GM18868 (cell line): ENCODE measurements at regions not wholly inside any gene's neighbourhood (a gene's known extent, or its start where the extent isn't known, plus 50 kb on each side); places are given as distances from the start of the nearest gene placed in this dataset.
A peak's percentile ranks its signal among the peaks of the same experiment; 100 is the strongest.

ENCODE experiments used
- ATAC-seq: cut with Tn5 transposase; IDR thresholded peaks from one replicate; pipeline ENCODE4 v1.9.1; 2021; ENCODE audit warnings: mild to moderate bottlenecking, moderate library complexity; ENCODE audit not compliant: unreplicated experiment

GRCh38 chr7:17120756-17121155 lies 177.7 kb upstream of the AHR start:
- ATAC-seq, result no peak

- no peak for ATAC-seq
These were observed 176.8 kb upstream of the AHR start for GRCh38 chr7:17121671-17122070.

- ATAC-seq, result no peak
These were observed 175.4 kb upstream of the AHR start for GRCh38 chr7:17123020-17123419.

GRCh38 chr7:17126413-17127268 lies 171.8 kb upstream of the AHR start:
- ATAC-seq, result peak; percentile 84

- no peak for ATAC-seq
These were observed 169.2 kb upstream of the AHR start for GRCh38 chr7:17129218-17129617.

- ATAC-seq, result peak; percentile 28
These were observed 168.0 kb upstream of the AHR start for GRCh38 chr7:17130281-17131059.

GRCh38 chr7:17131060-17131345 lies 167.4 kb upstream of the AHR start:
- no peak for ATAC-seq

DNA sequence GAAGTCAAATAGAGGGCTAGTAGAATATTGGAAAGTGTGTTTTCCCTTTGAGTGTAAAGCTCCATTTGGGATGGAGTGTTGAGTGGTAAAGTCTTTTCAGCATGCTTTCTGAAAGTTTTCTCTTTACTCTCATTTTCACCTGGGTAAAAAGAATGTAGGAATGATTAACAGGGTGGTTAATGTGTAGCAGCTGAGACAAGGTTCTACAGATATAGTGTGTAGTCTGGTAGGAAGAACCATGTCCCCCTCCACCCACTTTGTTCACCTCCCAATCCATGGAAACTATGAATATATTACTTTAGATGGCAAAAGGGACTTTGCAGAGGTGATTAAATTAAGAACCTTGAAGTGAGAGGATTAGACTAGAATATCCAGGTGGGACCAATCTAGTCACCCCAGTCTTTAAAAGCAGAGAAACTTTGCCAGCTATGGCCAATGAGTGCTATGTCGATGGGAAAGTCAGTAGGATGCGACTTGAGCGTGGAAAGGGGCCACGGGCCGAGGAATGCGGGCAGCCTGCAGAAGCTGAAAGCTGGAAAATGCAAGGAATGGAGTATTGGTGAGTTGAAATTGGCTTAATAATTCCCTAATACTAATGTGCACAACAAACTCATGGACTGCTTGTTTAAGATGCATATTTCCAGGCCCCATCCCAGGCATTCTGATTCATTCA lies 166.3 kb upstream of the AHR start:
- no peak for ATAC-seq

DNA sequence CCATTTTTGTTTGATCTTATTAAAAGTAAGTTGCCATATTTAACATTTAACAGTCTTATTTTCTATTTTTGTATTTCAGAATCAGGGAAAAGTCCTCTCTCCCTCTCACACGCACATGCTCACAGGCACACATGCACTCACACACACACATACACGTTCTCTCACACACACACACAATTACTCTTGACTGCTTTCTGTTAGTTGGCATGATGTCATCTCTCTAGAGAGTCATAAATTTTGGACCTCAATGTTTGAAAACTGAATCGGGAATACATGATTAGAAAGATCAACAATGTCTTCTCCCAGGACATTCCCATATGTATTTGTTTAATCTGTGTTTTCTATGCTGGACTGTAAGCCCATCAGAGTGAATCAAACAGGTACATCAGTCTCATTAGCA lies 165.7 kb upstream of the AHR start:
- no peak for ATAC-seq

DNA sequence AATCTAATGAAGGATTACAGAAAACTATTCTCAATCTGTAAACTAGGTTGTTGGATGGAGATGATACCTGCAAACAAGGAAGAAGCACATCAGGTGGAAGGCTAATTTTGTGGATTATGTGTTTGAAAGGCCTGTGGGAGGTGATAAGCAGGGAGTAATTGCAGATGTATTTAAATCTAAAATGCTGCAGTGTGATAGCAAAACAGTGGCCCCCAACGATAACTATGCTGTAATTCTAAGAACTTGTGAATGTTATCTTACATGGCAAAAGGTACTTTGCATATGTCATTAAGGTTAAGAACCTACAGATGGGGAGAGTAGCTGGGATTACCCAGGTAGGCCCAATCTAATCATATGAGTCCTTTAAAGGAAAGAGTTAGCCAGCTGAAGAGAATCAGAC lies 164.5 kb upstream of the AHR start:
- ATAC-seq, result no peak

DNA sequence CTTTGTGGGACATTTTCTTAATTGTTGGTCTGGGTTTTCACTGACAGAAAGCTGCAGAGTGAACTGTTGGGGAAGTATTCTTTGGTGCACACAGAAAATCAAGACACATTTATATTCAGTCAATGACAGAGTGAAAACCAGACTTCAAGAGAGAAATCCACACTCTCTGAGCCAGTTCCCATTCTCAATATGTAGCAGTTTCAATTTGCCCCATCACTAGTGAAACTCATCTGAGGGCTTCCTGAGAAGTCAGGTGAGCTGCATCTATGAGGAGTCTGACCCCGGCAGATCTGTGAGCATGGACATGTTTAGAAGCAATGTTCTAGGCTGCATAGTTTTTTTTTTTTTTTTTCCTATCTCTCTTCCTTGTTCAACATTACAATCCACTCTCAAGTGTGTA lies 163.7 kb upstream of the AHR start:
- ATAC-seq, result peak; percentile 95

DNA sequence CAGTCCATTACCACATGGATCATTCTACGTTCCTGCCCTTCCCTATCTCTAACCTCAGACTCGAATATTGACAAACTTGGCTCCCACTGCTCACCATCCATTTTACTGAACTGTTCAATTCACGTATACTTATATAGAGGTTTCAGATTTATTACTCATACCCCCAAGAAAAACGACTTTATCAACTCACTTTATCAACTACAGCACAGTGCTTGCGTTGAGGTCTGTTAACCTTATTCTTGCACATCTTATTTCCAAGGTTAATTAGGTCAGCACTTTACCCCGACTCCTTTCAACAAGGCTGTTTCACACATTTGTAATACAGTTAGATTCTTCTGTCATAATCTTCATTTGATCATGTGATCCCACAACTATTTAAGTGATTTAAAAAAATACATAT lies 162.3 kb upstream of the AHR start:
- no peak for ATAC-seq

DNA sequence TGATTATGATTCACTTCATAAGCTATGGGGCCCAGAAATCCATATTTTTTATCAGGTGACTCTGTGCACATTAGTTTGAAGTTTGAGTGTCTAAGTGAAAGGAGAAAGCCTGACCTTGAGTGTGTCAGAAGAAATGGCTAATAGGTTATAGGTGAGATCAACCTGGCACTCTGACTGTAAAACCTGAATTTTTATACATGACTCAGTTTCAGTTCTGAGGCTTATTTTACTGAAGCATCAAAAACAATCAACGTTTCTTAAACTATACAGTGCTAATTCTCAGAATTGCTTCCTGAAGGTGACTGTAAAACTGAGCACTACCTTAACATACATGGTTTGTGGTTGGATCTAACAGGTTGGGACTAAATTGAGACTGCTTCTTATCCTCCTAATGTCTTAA lies 159.4 kb upstream of the AHR start:
- no peak for ATAC-seq

GRCh38 chr7:17140406-17140805 lies 158.0 kb upstream of the AHR start:
- no peak for ATAC-seq

DNA sequence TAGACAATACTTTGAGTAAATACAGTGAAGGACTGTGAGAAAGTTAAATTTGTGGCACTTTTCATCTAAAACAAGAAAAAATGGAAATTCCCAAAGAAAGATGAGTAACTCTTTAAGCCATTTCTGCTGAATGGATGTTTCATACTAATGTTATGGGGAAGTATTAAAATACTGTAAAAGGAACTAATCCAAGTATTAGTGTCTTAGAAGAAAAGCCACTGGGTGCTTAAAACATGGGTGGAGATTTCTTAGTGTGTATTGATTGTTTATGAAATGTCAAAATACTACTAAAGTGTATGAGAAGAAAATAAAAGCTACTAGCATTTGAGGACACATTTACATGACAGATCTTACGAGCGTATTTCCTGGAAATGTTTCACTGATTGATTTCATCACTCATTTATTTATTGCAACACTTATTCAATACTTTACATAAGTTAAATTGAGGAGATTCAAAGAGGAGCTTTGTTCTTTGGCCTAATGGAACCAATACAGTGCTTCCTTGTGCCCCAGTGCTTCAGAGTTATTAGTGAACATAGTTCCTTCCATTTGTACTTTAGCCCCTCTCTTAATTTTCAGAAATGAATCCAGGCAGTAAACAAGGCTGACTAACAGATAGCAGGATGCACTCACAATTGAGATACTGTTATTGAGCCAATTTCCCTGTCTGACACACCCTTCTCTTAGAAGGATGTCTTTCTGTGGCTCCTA lies 155.5 kb upstream of the AHR start:
- no peak for ATAC-seq

GRCh38 chr7:17144322-17144721 lies 154.1 kb upstream of the AHR start:
- peak; percentile 78 for ATAC-seq

DNA sequence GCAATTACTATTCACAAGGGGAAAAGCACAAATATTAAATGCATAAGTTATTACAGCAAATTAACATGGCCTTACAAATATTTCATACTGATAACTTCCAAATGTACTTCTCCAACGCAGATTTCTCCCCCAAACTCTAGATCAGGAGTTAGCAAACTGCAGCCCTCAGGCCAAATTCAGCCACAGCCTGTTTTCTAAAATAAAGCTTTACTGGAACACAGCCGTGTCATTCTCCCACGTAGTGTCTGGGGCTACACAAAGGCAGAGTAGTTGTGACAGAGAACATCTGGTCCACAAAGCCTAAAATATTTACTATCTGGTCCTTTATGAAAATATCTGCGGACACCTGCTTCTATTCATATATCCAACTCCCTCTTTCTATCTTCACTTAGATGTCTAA lies 151.8 kb upstream of the AHR start:
- ATAC-seq, result no peak

- ATAC-seq, result no peak
These were observed 151.0 kb upstream of the AHR start for GRCh38 chr7:17147409-17147808.

DNA sequence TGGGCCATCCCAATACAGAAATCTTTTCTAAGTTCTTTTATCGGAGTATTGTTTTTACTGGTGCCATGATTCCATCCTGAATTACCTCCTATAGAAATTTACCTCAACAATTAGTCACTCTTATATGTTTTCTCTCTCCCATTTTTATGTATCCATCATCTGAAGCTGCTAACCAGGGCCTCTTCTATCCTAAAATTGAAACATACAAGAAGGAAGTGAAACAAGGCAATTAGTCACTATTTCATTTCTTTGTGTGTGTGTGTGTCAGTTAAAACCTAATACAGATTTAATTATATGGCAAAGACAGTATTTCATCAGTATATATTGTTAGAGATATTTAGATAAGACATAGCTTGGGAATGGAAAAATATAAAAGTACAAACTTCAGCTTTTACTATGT lies 148.4 kb upstream of the AHR start:
- peak; percentile 69 for ATAC-seq

- peak; percentile 74 for ATAC-seq
These were observed 145.7 kb upstream of the AHR start for GRCh38 chr7:17152721-17153120.

GRCh38 chr7:17153536-17153935 lies 144.9 kb upstream of the AHR start:
- no peak for ATAC-seq
